BE2C (cell line): ENCODE measurements at regions not wholly inside any gene's neighbourhood (a gene's known extent, or its start where the extent isn't known, plus 50 kb on each side); places are given as distances from the start of the nearest gene placed in this dataset.

Source experiments
- DNase-seq: peaks from one replicate; pipeline ENCODE4 v3.0.0-alpha.2; 2020
- H3K27me3 ChIP-seq: fragments of 250-450 bp; sonication (Bioruptor Pico); 2 replicates; pipeline ENCODE4 v1.5.1; 2020; ENCODE audit warnings: mild to moderate bottlenecking
- H3K36me3 ChIP-seq: fragments of 250-450 bp; sonication (Bioruptor Pico); 2 replicates; pipeline ENCODE4 v1.5.1; 2020; ENCODE audit warnings: mild to moderate bottlenecking
- H3K4me1 ChIP-seq: fragments of 250-450 bp; sonication (Bioruptor Pico); 2 replicates; pipeline ENCODE4 v1.5.1; 2020
- H3K4me3 ChIP-seq: 2 replicates; pipeline ENCODE4 v1.5.1; 2011; ENCODE audit warnings: low read depth, low read length
- H3K9me3 ChIP-seq: fragments of 250-450 bp; sonication (Bioruptor Pico); 2 replicates; pipeline ENCODE4 v1.5.1; 2020
- TF ChIP-seq, protein P1 (sequence below): IDR thresholded peaks from 2 replicates; pipeline ENCODE4 v1.5.1; 2012; ENCODE audit warnings: mild to moderate bottlenecking, low read depth, low read length

DNA sequence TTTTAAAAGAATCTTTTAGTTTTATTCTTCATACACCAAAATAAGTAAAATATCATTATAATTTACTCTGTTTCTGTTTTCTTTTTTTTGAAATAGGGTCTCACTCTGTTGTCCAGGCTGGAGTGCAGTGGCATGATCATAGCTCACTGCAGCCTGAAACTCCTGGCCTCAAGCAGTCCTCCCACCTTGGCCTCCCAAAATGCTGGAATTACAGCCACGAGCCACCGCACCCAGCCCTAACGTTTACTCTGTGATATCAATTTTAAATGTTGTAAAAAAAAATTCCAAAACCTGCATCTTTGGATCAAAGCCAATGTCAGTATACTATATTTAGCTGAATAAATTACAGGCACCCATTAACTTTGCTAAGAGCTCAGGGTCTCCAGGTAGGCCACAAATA, 437.1 kb upstream of the USP15 start:
- Histone ChIP-seq H3K4me1 (no peaks in the 10 kb centered on the region), H3K36me3 (no peaks in the 10 kb centered on the region), H3K4me3 (no peak overlapping the region), H3K27me3 (no peaks in the 10 kb centered on the region), H3K9me3 (no peaks in the 10 kb centered on the region)
- DNase-seq: no peak
- TF ChIP-seq, protein P1, sequence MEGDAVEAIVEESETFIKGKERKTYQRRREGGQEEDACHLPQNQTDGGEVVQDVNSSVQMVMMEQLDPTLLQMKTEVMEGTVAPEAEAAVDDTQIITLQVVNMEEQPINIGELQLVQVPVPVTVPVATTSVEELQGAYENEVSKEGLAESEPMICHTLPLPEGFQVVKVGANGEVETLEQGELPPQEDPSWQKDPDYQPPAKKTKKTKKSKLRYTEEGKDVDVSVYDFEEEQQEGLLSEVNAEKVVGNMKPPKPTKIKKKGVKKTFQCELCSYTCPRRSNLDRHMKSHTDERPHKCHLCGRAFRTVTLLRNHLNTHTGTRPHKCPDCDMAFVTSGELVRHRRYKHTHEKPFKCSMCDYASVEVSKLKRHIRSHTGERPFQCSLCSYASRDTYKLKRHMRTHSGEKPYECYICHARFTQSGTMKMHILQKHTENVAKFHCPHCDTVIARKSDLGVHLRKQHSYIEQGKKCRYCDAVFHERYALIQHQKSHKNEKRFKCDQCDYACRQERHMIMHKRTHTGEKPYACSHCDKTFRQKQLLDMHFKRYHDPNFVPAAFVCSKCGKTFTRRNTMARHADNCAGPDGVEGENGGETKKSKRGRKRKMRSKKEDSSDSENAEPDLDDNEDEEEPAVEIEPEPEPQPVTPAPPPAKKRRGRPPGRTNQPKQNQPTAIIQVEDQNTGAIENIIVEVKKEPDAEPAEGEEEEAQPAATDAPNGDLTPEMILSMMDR: no peak

DNA sequence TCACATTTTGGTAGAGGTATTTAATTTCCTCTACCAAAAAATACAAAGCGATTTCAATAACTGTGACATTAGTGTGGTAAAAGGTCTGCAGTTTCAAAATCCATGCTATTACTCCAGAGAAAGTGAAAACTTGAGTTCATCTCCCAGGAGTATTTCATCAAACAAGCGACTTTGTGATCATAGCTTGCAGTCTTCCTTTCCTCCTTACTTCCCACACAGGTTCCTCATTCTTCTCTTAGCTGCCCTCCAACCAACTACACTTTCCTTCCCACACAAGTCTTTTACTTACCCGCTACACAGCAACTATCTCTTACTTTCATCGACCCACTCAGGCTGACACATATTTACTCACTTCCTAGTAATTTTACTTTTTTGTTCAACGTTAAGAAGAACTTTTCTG, 413.4 kb upstream of the USP15 start:
- H3K36me3 ChIP-seq: no peaks in the 10 kb centered on the region
- no peaks in the 10 kb centered on the region for H3K9me3 ChIP-seq
- no peak overlapping the region for H3K4me3 ChIP-seq
- TF ChIP-seq, protein P1: no peak
- no peaks in the 10 kb centered on the region for H3K4me1 ChIP-seq
- DNase-seq: no peak
- H3K27me3 ChIP-seq: no peaks in the 10 kb centered on the region

DNA sequence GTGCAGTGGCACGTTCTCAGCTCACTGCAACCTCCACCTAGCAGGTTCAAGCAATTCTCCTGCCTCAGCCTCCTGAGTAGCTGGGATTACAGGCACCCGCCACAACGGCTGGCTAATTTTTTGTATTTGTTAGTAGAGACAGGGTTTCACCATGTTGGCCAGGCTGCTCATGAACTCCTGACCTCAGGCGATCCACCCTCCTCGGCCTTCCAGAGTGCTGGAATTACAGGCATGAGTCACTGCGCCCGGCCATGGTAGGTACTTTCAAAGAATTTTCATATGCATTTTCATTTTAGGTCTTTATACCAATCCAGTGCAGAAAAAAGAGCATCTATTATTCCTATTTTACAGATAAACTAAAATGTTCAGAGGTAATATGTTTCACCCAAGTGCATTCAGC, 411.3 kb upstream of the USP15 start:
- TF ChIP-seq, protein P1: no peak
- DNase-seq: no peak
- H3K36me3 ChIP-seq: no peaks in the 10 kb centered on the region
- H3K9me3 ChIP-seq: no peaks in the 10 kb centered on the region
- no peak overlapping the region for H3K4me3 ChIP-seq
- no peaks in the 10 kb centered on the region for H3K4me1 ChIP-seq
- no peaks in the 10 kb centered on the region for H3K27me3 ChIP-seq

DNA sequence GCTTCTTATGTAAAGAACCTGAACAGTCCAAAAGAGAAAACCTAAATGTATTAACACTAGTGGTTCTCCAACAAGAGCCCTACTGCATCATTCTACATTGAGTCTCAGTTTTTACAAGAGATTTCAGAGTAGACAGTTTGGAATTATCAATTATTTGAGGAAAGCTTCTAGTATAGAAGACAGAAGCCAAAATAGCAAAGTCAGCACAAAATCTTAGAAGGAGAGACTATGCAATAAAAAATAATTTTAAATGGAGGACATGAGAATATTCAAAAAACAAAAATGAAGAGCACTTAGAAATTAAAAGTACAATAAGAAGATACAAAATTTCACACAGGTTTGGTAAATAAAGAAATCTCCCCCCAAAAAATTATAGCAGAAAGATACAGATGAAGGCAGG, 406.3 kb upstream of the USP15 start:
- H3K27me3 ChIP-seq: no peaks in the 10 kb centered on the region
- H3K9me3 ChIP-seq: no peaks in the 10 kb centered on the region; the same call in 1 of the 2 replicates
- H3K4me3 ChIP-seq: no peak overlapping the region
- no peak for DNase-seq
- TF ChIP-seq, protein P1: no peak
- H3K36me3 ChIP-seq: no peaks in the 10 kb centered on the region
- no peaks in the 10 kb centered on the region for H3K4me1 ChIP-seq

DNA sequence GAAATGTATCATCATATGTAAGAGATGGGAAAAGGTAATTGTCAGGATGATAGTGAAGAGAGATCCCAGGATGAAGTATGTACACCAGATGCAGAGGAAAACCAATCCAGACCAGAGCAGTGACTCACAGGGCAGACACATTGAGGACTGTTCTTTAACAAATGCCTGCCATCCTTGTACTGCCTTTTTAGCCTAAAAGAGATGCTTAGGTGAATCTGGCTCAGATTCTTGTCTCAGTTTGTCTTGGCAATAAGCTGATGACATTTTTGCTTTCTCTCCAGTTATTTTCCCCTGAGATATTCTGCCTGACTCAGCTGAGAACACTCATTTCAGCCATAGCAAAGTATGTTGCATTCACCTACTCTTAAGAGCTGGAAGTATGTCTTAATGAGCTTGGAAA, 405.3 kb upstream of the USP15 start:
- H3K36me3 ChIP-seq: no peaks in the 10 kb centered on the region
- no peaks in the 10 kb centered on the region; the same call in 1 of the 2 replicates for H3K9me3 ChIP-seq
- H3K27me3 ChIP-seq: no peaks in the 10 kb centered on the region
- no peaks in the 10 kb centered on the region for H3K4me1 ChIP-seq
- no peak for DNase-seq
- H3K4me3 ChIP-seq: no peak overlapping the region
- TF ChIP-seq, protein P1: no peak

DNA sequence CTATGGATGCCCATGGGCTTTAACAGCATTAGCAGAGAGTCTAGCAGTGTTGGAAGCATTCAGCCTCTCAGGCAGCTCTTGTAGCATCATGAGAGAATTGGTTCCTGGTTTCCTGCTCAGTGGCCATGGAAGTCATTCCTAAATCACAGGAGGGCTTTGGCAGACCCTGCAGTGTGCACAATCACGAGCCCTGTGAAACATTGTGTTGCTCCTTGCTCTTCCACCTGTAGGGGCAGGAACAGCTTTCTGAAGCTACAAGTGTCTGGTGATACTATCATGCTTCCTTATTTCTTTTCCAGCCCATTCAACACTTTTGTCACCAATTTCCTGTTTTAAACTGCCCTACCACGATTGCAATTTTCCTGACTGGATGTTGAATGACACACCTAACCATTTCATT, 402.2 kb upstream of the USP15 start:
- Histone ChIP-seq H3K4me3 (no peak overlapping the region), H3K27me3 (no peaks in the 10 kb centered on the region), H3K36me3 (no peaks in the 10 kb centered on the region), H3K9me3 (no peaks in the 10 kb centered on the region; the same call in 1 of the 2 replicates), H3K4me1 (no peaks in the 10 kb centered on the region)
- no peak for DNase-seq
- TF ChIP-seq, protein P1: no peak
